Right lobe of liver (tissue), 6 donors: ENCODE measurements at regions not wholly inside any gene's neighbourhood (a gene's known extent, or its start where the extent isn't known, plus 50 kb on each side); places are given as distances from the start of the nearest gene placed in this dataset.
A peak's percentile ranks its signal among the peaks of the same experiment; 100 is the strongest.

Experiments used
- ATAC-seq, 4 donors: fragments of 200-7000 bp; cut with Tn5 transposase; one replicate each; pipeline ENCODE4 v1.9.1; 2020; ENCODE audit warnings: mild to moderate bottlenecking in 4 of 4, moderate library complexity in 4 of 4
- DNase-seq, 3 donors: peaks; one replicate each; pipeline ENCODE4 v3.0.0-alpha.2; 2020
- H3K27ac ChIP-seq, 3 donors: fragments of 200-600 bp; one replicate each; pipeline ENCODE4 v1.8.0; 2022
- H3K27me3 ChIP-seq, 2 donors: fragments of 200-600 bp; one replicate each; pipeline ENCODE4 v1.8.0; 2022
- H3K36me3 ChIP-seq, 4 donors: fragments of 200-600 bp; sonication (generic) in 1 of 4; one replicate each; pipeline versions ENCODE4 v1.5.1 to v1.8.0; 2017 to 2022; ENCODE audit warnings: control low read depth in 1 of 4
- H3K4me1 ChIP-seq, 4 donors: fragments of 200-600 bp; sonication (generic) in 1 of 4; one replicate each; pipeline versions ENCODE4 v1.5.1 to v1.8.0; 2017 to 2022; ENCODE audit warnings: control low read depth in 1 of 4
- H3K4me3 ChIP-seq, 3 donors: fragments of 200-600 bp; one replicate each; pipeline ENCODE4 v1.8.0; 2022
- H3K9me3 ChIP-seq, 4 donors: fragments of 200-600 bp; sonication (generic) in 1 of 4; one replicate each; pipeline versions ENCODE4 v1.5.1 to v1.8.0; 2017 to 2022; ENCODE audit warnings: control low read depth in 1 of 4
- CTCF ChIP-seq, 4 donors: fragments of 200-600 bp in 3 of 4; fragments of 450-650 bp in 1 of 4; IDR thresholded peaks; one replicate each; pipeline versions ENCODE4 v1.5.1 to v1.8.0; 2016 to 2022; ENCODE audit warnings: antibody characterized with exemption in 4 of 4, mild to moderate bottlenecking in 2 of 4
- POLR2A ChIP-seq: fragments of 450-650 bp; IDR thresholded peaks from one replicate; pipeline ENCODE4 v1.6.1; 2017; ENCODE audit warnings: antibody characterized with exemption, mild to moderate bottlenecking
- WGBS: methylation state at CpG from one replicate; pipeline ENCODE4 v1.1.6; 2018; ENCODE audit warnings: low coverage, low lambda C conversion rate; ENCODE audit not compliant: insufficient coverage; ENCODE audit errors: missing lambda C conversion rate; 5-methylcytosine and 5-hydroxymethylcytosine counted together
- intact Hi-C, 2 donors: fragments of 100-400 bp; cut with DNase I; formaldehyde crosslinking; loops; one replicate each; pipeline versions ENCODE4 v1.11.2 to v1.14.1; 2022
- donor health status: DM: no; HTN: yes; CAD: no.
- donor health status: DM: no; HTN: no; CAD: no.
- donor health status: DM: no; HTN: no; CAD: no.
- donor health status: DM: no; HTN: yes; CAD: no.
- donor health status: DM: no; HTN: yes; CAD: no.

GRCh38 chr6:12525276-12525675 lies 191.3 kb upstream of the PHACTR1 start:
- intact Hi-C loops, result no loop called here
- 97% methylated on average over 3 of the region's 3 CpGs for WGBS
- no peaks in the 10 kb centered on the region for H3K27me3 ChIP-seq
- no peak for TF ChIP-seq POLR2A
- no peak for TF ChIP-seq CTCF (IDR thresholded peaks at IDR 0.05)
- no peaks in the 10 kb centered on the region for H3K9me3 ChIP-seq
- ATAC-seq (no peak), DNase-seq (no peak)
- no peak overlapping the region for H3K27ac ChIP-seq
- H3K36me3 ChIP-seq, result no peaks in the 10 kb centered on the region
- H3K4me3 ChIP-seq, result no peak overlapping the region
- H3K4me1 ChIP-seq, result no peaks in the 10 kb centered on the region

GRCh38 chr6:12527339-12527738 lies 189.2 kb upstream of the PHACTR1 start:
- H3K27me3 ChIP-seq, result no peaks in the 10 kb centered on the region
- no peaks in the 10 kb centered on the region for H3K9me3 ChIP-seq
- H3K27ac ChIP-seq, result no peak overlapping the region
- no peak for DNase-seq
- intact Hi-C loops, result no loop called here
- H3K4me1 ChIP-seq, result no peaks in the 10 kb centered on the region
- 61% methylated on average over 2 of the region's 2 CpGs for WGBS
- ATAC-seq, result no peak
- H3K36me3 ChIP-seq, result no peaks in the 10 kb centered on the region
- H3K4me3 ChIP-seq, result no peak overlapping the region
- no peak for TF ChIP-seq POLR2A
- no peak for TF ChIP-seq CTCF (IDR thresholded peaks at IDR 0.05)

- no peaks in the 10 kb centered on the region for H3K4me1 ChIP-seq
- no peaks in the 10 kb centered on the region for H3K36me3 ChIP-seq
- H3K27me3 ChIP-seq, result no peaks in the 10 kb centered on the region
- WGBS, result 42% methylated on average over 5 of the region's 5 CpGs
- peak overlapping the region in 1 of 3 donors; percentile 15 for H3K27ac ChIP-seq
- intact Hi-C loops, result no loop called here
- no peaks in the 10 kb centered on the region for H3K9me3 ChIP-seq
- TF ChIP-seq CTCF (IDR thresholded peaks at IDR 0.05) (no peak), POLR2A (no peak)
- no peak overlapping the region for H3K4me3 ChIP-seq
- DNase-seq (no peak), ATAC-seq (no peak)
Observed at GRCh38 chr6:12528136-12528535, 188.4 kb upstream of the PHACTR1 start.

- ATAC-seq (peak in 2 of 4 donors; percentile 28 to 52), DNase-seq (no peak)
- no peaks in the 10 kb centered on the region for H3K27me3 ChIP-seq
- H3K36me3 ChIP-seq, result no peaks in the 10 kb centered on the region
- no peak overlapping the region for H3K4me3 ChIP-seq
- WGBS, result 52% methylated on average over 8 of the region's 8 CpGs
- H3K4me1 ChIP-seq, result no peaks in the 10 kb centered on the region
- peak overlapping the region in 1 of 3 donors; percentile 15 for H3K27ac ChIP-seq
- intact Hi-C loops, result no loop called here
- H3K9me3 ChIP-seq, result no peaks in the 10 kb centered on the region
- TF ChIP-seq POLR2A (no peak), CTCF (IDR thresholded peaks at IDR 0.05) (no peak)
Observed at GRCh38 chr6:12528581-12529363, 187.8 kb upstream of the PHACTR1 start.
